GM12892 (cell line): ENCODE measurements at regions not wholly inside any gene's neighbourhood (a gene's known extent, or its start where the extent isn't known, plus 50 kb on each side); places are given as distances from the start of the nearest gene placed in this dataset.

Experiments
- DNase-seq: peaks from one replicate; pipeline ENCODE4 v3.0.0; 2011; ENCODE audit not compliant: insufficient read length
- FAIRE-seq: peaks from 2 replicates; lab custom pipeline; 2011; peaks lifted over from hg19 to GRCh38; lab: Jason Lieb, UNC
- POLR2A ChIP-seq: IDR thresholded peaks from 2 replicates; pipeline ENCODE4 v1.6.1; 2011; ENCODE audit warnings: low read depth, low read length, control low read depth
- POLR2AphosphoS5 ChIP-seq: IDR thresholded peaks from 2 replicates; pipeline ENCODE4 v1.6.1; 2011; ENCODE audit warnings: low read depth, low read length, control low read depth
- TAF1 ChIP-seq: IDR thresholded peaks from 2 replicates; pipeline ENCODE4 v1.6.1; 2011; ENCODE audit warnings: low read depth, mild to moderate bottlenecking, control low read depth, low read length, borderline replicate concordance

GRCh38 chr1:228850141-228851100 is 115.1 kb downstream of the RHOU start:
- TF ChIP-seq TAF1 (no peak), POLR2AphosphoS5 (no peak), POLR2A (no peak)
- no peak for FAIRE-seq
- no peak for DNase-seq

- DNase-seq = no peak
- FAIRE-seq = no peak
- TF ChIP-seq TAF1 (no peak), POLR2A (no peak), POLR2AphosphoS5 (no peak)
Measured at GRCh38 chr1:228851193-228851592, 115.9 kb downstream of the RHOU start.

GRCh38 chr1:228851618-228852017 is 116.3 kb downstream of the RHOU start:
- TF ChIP-seq TAF1 (no peak), POLR2AphosphoS5 (no peak), POLR2A (no peak)
- FAIRE-seq (no peak), DNase-seq (no peak)

- FAIRE-seq = no peak
- TF ChIP-seq POLR2AphosphoS5 = no peak
- TF ChIP-seq TAF1 = no peak
- TF ChIP-seq POLR2A = no peak
- no peak for DNase-seq
Measured at GRCh38 chr1:228852024-228852423, 116.7 kb downstream of the RHOU start.

GRCh38 chr1:228852511-228853088 is 117.3 kb downstream of the RHOU start:
- TF ChIP-seq POLR2A (no peak), TAF1 (no peak), POLR2AphosphoS5 (no peak)
- DNase-seq (no peak), FAIRE-seq (no peak)

GRCh38 chr1:228853191-228853590 is 117.9 kb downstream of the RHOU start:
- DNase-seq (no peak), FAIRE-seq (no peak)
- TF ChIP-seq TAF1 (no peak), POLR2AphosphoS5 (no peak), POLR2A (no peak)

- no peak for FAIRE-seq
- TF ChIP-seq POLR2AphosphoS5 = no peak
- no peak for TF ChIP-seq POLR2A
- TF ChIP-seq TAF1 = no peak
- no peak for DNase-seq
Measured at GRCh38 chr1:228853637-228854036, 118.4 kb downstream of the RHOU start.

GRCh38 chr1:228854907-228855306 is 119.6 kb downstream of the RHOU start:
- TF ChIP-seq POLR2AphosphoS5 (no peak), POLR2A (no peak), TAF1 (no peak)
- FAIRE-seq (no peak), DNase-seq (no peak)

- DNase-seq (no peak), FAIRE-seq (no peak)
- TF ChIP-seq TAF1 (no peak), POLR2A (no peak), POLR2AphosphoS5 (no peak)
Measured at GRCh38 chr1:228857611-228858010, 122.3 kb downstream of the RHOU start.

GRCh38 chr1:228860911-228861831 is 125.9 kb downstream of the RHOU start:
- DNase-seq (no peak), FAIRE-seq (no peak)
- TF ChIP-seq POLR2A = no peak
- TF ChIP-seq POLR2AphosphoS5 = no peak
- no peak for TF ChIP-seq TAF1

GRCh38 chr1:228861832-228862180 is 126.5 kb downstream of the RHOU start:
- no peak for FAIRE-seq
- TF ChIP-seq POLR2AphosphoS5 = no peak
- TF ChIP-seq POLR2A = no peak
- TF ChIP-seq TAF1 = no peak
- DNase-seq = no peak
